HG02571 (cell line): ENCODE measurements at regions not wholly inside any gene's neighbourhood (a gene's known extent, or its start where the extent isn't known, plus 50 kb on each side); places are given as distances from the start of the nearest gene placed in this dataset.
"Not testable (repeated sequence)": the region's sequence is repeated elsewhere in the genome, so short reads cannot be mapped to it uniquely, and the experiment has no call there.

Experiments used
- ATAC-seq: cut with Tn5 transposase; IDR thresholded peaks from one replicate; pipeline ENCODE4 v1.9.1; 2021; ENCODE audit warnings: mild to moderate bottlenecking, moderate library complexity; ENCODE audit not compliant: unreplicated experiment

- ATAC-seq, result no peak
Measured at GRCh38 chr14:65957631-65958205, 528.5 kb upstream of the CCDC196 start.

- no peak for ATAC-seq
Measured at GRCh38 chr14:65958664-65959562, 527.3 kb upstream of the CCDC196 start.

GRCh38 chr14:65959563-65960024, 526.6 kb upstream of the CCDC196 start:
- no peak for ATAC-seq

- ATAC-seq, result no peak
Measured at GRCh38 chr14:65961004-65961403, 525.2 kb upstream of the CCDC196 start.

- ATAC-seq, result no peak
Measured at GRCh38 chr14:65962952-65963351, 523.2 kb upstream of the CCDC196 start.

- ATAC-seq, result no peak
Measured at GRCh38 chr14:65964366-65964765, 521.8 kb upstream of the CCDC196 start.

GRCh38 chr14:65966188-65966587, 520.0 kb upstream of the CCDC196 start:
- ATAC-seq, result no peak

GRCh38 chr14:65972346-65972870, 513.8 kb upstream of the CCDC196 start:
- ATAC-seq, result no peak

GRCh38 chr14:65972891-65973290, 513.3 kb upstream of the CCDC196 start:
- ATAC-seq, result no peak

GRCh38 chr14:65975865-65976264, 510.3 kb upstream of the CCDC196 start:
- no peak for ATAC-seq

GRCh38 chr14:65976761-65977404, 509.3 kb upstream of the CCDC196 start:
- ATAC-seq, result no peak

- no peak for ATAC-seq
Measured at GRCh38 chr14:65981192-65981843, 504.9 kb upstream of the CCDC196 start.

GRCh38 chr14:65986041-65986440, 500.1 kb upstream of the CCDC196 start:
- ATAC-seq, result no peak

GRCh38 chr14:65989981-65990380, 496.2 kb upstream of the CCDC196 start:
- no peak for ATAC-seq

- ATAC-seq, result no peak
Measured at GRCh38 chr14:65991104-65991503, 495.1 kb upstream of the CCDC196 start.

- not testable (repeated sequence) for ATAC-seq
Measured at GRCh38 chr14:65991935-65992334, 494.2 kb upstream of the CCDC196 start.

- no peak for ATAC-seq
Measured at GRCh38 chr14:65993103-65993502, 493.1 kb upstream of the CCDC196 start.

- no peak for ATAC-seq
Measured at GRCh38 chr14:65993996-65994395, 492.2 kb upstream of the CCDC196 start.

- ATAC-seq, result no peak
Measured at GRCh38 chr14:65997347-65997746, 488.8 kb upstream of the CCDC196 start.

GRCh38 chr14:65999865-66000264, 486.3 kb upstream of the CCDC196 start:
- no peak for ATAC-seq

GRCh38 chr14:66000766-66001165, 485.4 kb upstream of the CCDC196 start:
- ATAC-seq, result no peak
